Ovary (tissue), 7 donors: ENCODE measurements at regions not wholly inside any gene's neighbourhood (a gene's known extent, or its start where the extent isn't known, plus 50 kb on each side); places are given as distances from the start of the nearest gene placed in this dataset.

Source experiments
- DNase-seq, 5 donors: peaks; one replicate each; pipeline ENCODE4 v3.0.0-alpha.2; 2019 to 2020
- H3K27ac ChIP-seq, 2 donors: fragments of 200-600 bp; one replicate each; pipeline versions ENCODE4 v1.5.1 to v1.8.0; 2019 to 2022
- H3K27me3 ChIP-seq: fragments of 200-600 bp; one replicate; pipeline ENCODE4 v1.8.0; 2022
- H3K36me3 ChIP-seq: fragments of 200-600 bp; sonication (generic); one replicate; pipeline ENCODE4 v1.5.1; 2019
- H3K4me1 ChIP-seq: one replicate; pipeline ENCODE4 v1.8.1; 2013; ENCODE audit warnings: mild to moderate bottlenecking, moderate library complexity; ENCODE audit not compliant: insufficient read depth
- H3K4me3 ChIP-seq: fragments of 200-600 bp; sonication (generic); one replicate; pipeline ENCODE4 v1.5.1; 2017
- H3K9me3 ChIP-seq, 2 donors: fragments of 200-600 bp in 1 of 2; sonication (generic) in 1 of 2; one replicate each; pipeline versions ENCODE4 v1.5.1 to v1.8.1; 2013 to 2019; ENCODE audit warnings: mild to moderate bottlenecking in 1 of 2, moderate library complexity in 1 of 2
- CTCF ChIP-seq, 3 donors: fragments of 450-650 bp in 2 of 3; fragments of 200-600 bp in 1 of 3; IDR thresholded peaks; one replicate each; pipeline versions ENCODE4 v1.5.1 to v1.8.0; 2016 to 2022; ENCODE audit warnings: antibody characterized with exemption in 3 of 3, mild to moderate bottlenecking in 1 of 3
- EP300 ChIP-seq: sonication (generic); formaldehyde crosslinking; IDR thresholded peaks from one replicate; pipeline ENCODE4 v1.6.1; 2017; ENCODE audit warnings: antibody characterized with exemption
- POLR2A ChIP-seq: fragments of 450-650 bp; IDR thresholded peaks from one replicate; pipeline ENCODE4 v1.6.1; 2017; ENCODE audit warnings: antibody characterized with exemption, mild to moderate bottlenecking, moderate library complexity
- WGBS, 3 donors: extraction: QIAGEN DNeasy Blood & Tissue Kit in 1 of 3; methylation state at CpG; one replicate each; pipeline versions ENCODE4 v1.1.5 to v1.1.7; 2013 to 2017; 5-methylcytosine and 5-hydroxymethylcytosine counted together
- intact Hi-C, 4 donors: fragments of 100-400 bp; cut with DNase I; formaldehyde crosslinking; loops; one replicate each; pipeline versions ENCODE4 v1.11.0 to v1.15.1; 2022 to 2023
- donor health status: DM: no; HTN: no; CAD: no; lungs with moderate emphysema.
- donor health status: DM: no; HTN: no; CAD: no.
- donor health status: Bipolar disorder and iron deficiency.
- donor health status: DM: no; HTN: no; CAD: no.
- donor health status: DM: yes; HTN: yes; CAD: no.

DNA sequence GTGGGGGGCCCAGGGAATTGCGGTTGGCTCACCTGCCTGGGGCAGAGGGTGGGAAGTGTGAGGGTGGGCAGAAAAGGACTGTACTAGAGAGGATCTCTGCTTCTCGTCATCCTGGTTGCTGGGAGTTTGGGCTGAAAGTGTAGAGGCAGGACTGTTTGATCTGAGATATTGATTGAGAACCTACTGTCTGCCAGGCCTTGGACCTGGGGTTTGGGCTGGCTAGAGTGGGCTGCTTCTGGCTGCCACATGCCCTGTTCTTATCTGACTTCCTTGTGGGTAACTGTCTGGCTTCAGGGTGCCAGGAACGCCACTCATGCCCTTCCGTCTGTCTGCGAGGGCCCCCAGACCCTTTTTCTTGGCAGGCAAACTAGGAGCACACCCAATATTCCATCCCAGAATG lies 200.9 kb downstream of the FOXD2 start:
- H3K27me3 ChIP-seq = no peaks in the 10 kb centered on the region
- no peak for TF ChIP-seq EP300
- TF ChIP-seq POLR2A = no peak
- TF ChIP-seq CTCF (IDR thresholded peaks at IDR 0.05) = no peak
- H3K27ac ChIP-seq = no peak overlapping the region
- H3K4me3 ChIP-seq = no peak overlapping the region
- no peaks in the 10 kb centered on the region for H3K36me3 ChIP-seq
- intact Hi-C loops = no loop called here
- H3K9me3 ChIP-seq = no peaks in the 10 kb centered on the region
- DNase-seq = no peak
- WGBS, 3 donors = 69 to 88% (median 74%) methylated on average over 5 of the region's 5 CpGs
- H3K4me1 ChIP-seq = no peaks in the 10 kb centered on the region

- 52 to 71% (median 65%) methylated on average over 19 to 20 of the region's 20 CpGs for WGBS, 3 donors
- no peak overlapping the region for H3K4me3 ChIP-seq
- no peak overlapping the region for H3K27ac ChIP-seq
- H3K9me3 ChIP-seq = no peaks in the 10 kb centered on the region
- H3K4me1 ChIP-seq = no peaks in the 10 kb centered on the region
- H3K27me3 ChIP-seq = no peaks in the 10 kb centered on the region
- intact Hi-C loops = no loop called here
- no peaks in the 10 kb centered on the region for H3K36me3 ChIP-seq
- TF ChIP-seq CTCF (IDR thresholded peaks at IDR 0.05) (no peak), POLR2A (no peak), EP300 (no peak)
- no peak for DNase-seq
Measured at GRCh38 chr1:47643306-47644211, 205.7 kb downstream of the FOXD2 start.

DNA sequence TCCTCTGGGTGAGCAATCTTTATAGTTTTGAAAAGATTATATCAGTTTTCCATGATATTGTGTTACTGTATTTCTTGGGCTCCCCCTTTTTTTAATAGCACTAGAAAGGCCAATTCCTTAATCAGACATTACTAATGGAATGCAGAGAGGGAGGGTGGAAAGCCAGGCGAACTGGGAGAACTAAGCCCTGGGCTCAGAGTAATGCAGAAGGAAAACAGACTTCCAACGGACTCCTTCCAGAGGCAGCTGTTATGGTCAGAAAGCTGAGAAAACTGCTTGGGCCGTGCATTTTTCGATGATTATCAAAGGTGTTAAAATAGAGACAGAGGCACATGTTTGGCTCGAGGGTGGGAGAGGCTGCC lies 206.3 kb downstream of the FOXD2 start:
- WGBS, 3 donors = 9 to 17% (median 16%) methylated on average over 5 of the region's 5 CpGs
- H3K36me3 ChIP-seq = no peaks in the 10 kb centered on the region
- no peak for DNase-seq
- no peak overlapping the region for H3K27ac ChIP-seq
- no peak overlapping the region for H3K4me3 ChIP-seq
- no peaks in the 10 kb centered on the region for H3K27me3 ChIP-seq
- H3K4me1 ChIP-seq = no peaks in the 10 kb centered on the region
- H3K9me3 ChIP-seq = no peaks in the 10 kb centered on the region
- TF ChIP-seq EP300 (no peak), POLR2A (no peak), CTCF (IDR thresholded peaks at IDR 0.05) (no peak)
- intact Hi-C loops = no loop called here

DNA sequence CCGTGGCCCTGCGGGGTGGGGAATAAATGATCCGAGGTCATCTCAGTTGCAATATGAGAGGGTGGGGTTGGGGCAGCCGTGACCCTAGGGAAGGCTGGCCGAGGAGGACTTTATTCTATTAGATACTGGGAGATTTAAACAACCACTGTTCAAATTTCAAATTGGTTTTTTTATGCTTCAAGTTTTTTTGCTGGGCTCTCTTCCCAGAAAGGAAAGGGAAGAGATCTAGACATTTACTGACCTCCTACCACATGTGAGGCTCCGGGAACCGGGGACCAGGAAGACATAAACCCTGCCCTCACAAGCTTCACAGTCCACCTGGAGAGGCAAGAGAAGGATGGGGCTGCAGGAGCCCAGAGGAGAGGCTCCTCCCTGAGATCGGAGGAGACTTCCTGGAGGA lies 207.3 kb downstream of the FOXD2 start:
- TF ChIP-seq EP300 = no peak
- TF ChIP-seq POLR2A = no peak
- no peak for TF ChIP-seq CTCF (IDR thresholded peaks at IDR 0.05)
- Histone ChIP-seq H3K36me3 (no peaks in the 10 kb centered on the region), H3K4me1 (no peaks in the 10 kb centered on the region), H3K27me3 (no peaks in the 10 kb centered on the region), H3K27ac (no peak overlapping the region), H3K9me3 (no peaks in the 10 kb centered on the region), H3K4me3 (no peak overlapping the region)
- no peak for DNase-seq
- intact Hi-C loops = no loop called here
- WGBS, 3 donors = 34 to 42% (median 35%) methylated on average over 8 of the region's 8 CpGs
